Stimulated activated CD4-positive, alpha-beta T cell treated with anti-CD3 and anti-CD28 coated beads, Interleukin-2, amount 100 ng/mL, for 48 hours (primary cell): ENCODE measurements at regions not wholly inside any gene's neighbourhood (a gene's known extent, or its start where the extent isn't known, plus 50 kb on each side); places are given as distances from the start of the nearest gene placed in this dataset.
"Not testable (repeated sequence)": the region's sequence is repeated elsewhere in the genome, so short reads cannot be mapped to it uniquely, and the experiment has no call there.

ENCODE experiments used
- DNase-seq, 2 donors: peaks; one replicate each; pipeline ENCODE4 v3.0.0-alpha.2; 2020

DNA sequence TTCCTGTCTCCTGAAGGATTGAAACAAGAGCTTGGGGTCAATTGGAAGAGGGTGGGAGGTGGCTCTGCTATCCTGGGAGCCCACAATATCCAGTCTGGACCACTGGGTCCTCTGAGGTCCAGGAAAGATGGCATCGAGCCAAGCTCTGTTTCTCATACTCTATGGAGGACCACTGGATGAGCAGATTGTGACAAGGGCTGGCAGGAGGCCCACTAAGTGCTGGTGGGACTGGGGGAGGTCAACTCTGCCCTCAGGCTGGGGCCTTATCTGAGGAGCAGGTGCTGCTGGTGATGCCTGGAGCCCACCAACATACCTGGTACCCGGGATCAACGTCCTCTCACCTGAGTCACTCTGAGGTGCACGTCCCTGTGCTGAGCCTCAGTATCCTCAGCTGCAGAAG is 142.4 kb downstream of the NDUFA10 start:
- DNase-seq, result no peak

DNA sequence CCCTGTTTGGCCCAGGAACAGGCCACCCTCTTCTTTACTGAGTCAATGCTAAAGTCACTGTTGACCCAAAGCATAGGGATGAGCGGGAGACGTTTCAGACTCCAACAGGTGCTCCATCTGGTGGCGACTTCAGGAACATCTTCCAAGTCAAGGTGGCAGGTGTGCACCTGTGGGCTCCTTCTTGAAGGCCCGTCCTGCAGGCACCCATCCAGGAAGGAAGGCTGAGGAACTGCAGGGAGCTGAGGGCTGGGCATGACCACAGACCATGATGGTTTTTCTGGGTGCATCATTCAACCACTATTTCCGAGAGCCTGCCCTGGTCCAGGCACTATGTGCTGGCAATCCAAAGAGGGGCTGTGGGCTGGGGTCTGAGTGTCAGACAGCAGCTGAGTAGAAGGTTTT is 142.8 kb downstream of the NDUFA10 start:
- DNase-seq, result peak; percentile 53 to 60

DNA sequence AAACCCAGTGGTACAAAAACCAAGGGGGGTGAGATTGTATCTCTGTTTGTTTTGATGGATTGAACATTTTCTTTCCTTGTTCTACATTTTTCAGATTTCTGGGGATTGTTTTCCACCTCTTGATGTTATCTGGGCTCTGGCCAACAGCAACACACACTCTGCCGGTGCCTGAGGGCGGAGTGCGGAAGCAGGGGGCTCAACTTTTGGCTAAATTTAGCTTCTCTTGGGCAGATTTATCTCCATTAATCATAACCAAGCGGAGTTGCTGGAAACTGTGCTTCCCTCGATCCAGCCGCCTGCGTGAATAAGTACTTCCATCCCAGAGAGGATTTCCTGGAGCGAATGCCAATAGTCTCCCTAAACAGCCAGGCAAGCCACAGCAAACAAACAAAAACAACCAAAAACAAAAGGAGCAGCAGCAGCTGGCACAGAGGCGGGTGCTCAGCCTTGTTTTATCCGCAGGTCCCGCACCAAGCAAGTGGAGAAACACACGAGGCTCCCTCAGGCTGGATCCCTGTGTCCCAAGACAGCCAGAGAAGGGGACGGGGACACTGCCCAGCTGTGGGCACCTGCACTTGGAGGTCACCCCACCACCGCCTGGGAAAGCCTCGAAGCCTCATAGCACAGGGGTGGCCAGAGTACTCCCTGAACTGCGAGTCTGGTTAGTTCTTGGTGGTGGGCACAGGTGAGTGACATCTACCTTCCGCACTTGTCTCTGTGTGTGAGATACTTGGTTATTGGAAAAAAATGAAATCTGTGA is 143.4 kb downstream of the NDUFA10 start:
- no peak for DNase-seq

DNA sequence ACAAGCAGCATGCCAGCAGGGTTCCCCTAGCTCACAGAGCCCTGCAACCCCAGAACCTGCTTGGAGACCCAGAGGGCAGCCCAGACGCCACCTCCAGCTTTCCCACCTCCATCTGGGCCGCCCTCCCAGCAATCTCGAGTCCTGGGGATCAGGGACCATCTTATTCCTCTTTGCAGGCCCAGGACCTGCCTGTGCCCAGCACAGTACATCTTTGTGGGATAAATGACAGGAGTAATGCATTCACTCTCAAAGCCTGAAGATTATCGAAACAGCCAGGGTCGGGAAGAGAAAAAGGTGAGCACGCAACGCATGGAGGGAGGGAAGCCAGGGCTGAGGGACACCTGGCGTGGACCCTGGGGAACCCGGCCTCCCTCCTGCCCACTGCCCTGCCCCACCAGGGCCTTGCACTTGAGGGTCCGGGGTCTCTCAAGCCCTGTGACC is 144.1 kb downstream of the NDUFA10 start:
- no peak for DNase-seq

DNA sequence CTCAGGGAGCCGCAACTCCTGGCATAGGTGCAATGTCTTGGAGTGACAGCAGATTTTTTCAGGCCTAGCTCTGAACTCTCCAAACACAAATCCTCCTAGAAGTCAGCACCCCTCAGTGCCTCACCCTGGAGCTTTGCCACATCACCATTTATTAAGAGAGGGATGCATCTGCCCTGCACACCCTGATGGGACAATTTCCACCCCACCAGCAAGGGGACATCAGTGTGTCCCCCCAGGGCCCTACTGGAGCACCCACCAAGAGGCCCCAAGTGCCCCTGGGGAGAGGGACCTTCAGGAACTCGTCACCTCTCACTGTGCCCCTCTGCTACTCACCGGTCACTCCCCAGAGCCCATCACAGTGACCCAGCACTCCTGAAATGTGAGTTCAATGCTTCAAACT is 144.7 kb downstream of the NDUFA10 start:
- no peak for DNase-seq

DNA sequence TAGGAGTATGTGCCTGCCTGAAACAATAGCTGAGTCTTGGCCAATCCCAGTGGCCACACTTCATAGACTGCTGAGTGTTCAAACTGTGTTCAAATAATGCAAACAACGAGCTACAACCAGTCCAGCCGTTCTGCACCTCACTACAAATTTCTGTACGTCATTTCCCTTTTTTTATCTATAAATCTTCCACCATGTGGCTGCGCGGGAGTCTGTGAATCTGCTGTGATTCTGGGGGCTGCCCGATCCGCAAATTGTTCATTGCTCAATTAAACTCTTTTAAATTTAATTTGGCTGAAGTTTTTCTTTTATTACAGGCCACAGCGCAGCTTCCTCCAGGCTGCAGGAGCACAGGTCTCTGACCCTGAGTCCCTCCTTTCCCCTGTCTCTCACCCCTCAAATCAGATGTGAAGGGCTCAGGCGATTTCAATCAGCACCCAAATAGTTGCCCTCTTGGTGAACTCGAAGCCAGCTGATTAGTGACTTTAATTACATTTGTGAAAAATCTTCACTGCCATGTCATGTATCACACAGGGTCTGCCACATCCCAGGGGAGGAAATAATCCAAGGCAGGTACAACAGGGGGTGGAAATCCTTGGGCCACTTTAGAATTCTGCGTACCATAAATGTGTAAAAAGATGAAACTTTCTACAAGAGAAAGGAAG is 145.6 kb downstream of the NDUFA10 start:
- DNase-seq, result no peak

DNA sequence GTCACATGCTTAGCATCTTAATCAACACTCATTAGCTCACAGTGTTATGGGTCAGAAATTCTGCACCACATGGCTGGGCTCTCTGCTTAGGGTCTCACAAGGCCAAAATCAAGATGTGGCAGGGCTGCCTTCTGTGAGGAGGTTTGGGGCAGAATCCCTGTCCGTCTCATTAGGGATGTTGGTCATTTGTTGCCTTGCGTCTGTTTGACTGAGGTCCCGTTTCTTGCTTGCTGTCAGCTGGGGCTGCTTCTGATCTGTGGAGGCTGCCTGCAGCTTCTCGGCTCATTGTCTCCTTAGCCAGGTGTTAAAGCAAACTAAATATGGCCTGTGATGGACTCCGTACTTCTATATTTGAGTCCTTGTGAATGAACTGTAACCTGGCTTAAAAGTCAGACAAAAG is 146.5 kb downstream of the NDUFA10 start:
- DNase-seq, result no peak

DNA sequence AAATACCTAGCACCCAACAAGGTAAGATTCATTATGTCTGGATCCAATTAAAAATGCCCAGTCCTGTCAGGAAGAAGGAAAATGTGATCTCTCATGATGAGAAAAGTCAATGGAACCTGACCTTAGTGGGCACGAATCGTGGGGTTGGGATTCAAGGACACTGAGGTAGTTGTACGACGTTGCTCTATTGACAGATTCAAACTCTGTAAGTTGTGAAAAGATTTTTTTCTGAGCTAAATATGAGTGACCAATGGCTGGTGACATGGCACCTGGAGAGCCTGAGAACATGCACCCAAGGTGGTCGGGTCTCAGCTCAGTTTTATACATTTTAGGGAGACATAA is 148.2 kb downstream of the NDUFA10 start:
- DNase-seq, result no peak

DNA sequence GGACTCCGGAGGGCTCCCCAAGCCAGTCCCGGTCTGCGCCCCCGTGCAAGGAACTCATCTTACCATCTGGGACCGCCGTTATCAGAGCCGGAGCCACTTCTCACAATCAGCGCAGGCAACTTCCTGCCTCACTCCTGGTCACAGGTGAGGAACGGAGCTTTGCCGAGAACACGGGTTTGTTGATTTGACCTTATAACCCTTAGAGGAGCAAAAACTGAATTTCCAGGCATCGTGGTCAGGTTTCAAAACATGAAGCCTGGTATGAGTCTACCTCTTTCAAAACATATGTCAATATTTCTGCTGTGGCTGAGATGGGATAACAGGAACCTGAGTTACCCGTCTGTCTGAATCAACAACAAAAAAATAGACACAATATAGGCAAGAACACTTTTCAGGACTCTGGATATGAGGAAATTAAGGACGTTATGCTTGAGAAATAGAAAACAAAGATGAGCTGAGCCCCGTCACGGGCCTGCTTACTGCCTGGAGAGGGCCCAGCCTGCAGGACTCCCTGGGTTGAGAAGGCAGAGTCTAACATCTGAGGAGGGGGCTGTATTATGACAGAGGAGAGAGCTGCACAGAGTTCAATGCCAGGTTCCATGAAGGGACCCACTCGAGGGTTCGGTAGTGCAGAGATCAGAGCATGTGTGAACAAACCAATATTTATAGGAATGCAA is 148.7 kb downstream of the NDUFA10 start:
- no peak for DNase-seq

DNA sequence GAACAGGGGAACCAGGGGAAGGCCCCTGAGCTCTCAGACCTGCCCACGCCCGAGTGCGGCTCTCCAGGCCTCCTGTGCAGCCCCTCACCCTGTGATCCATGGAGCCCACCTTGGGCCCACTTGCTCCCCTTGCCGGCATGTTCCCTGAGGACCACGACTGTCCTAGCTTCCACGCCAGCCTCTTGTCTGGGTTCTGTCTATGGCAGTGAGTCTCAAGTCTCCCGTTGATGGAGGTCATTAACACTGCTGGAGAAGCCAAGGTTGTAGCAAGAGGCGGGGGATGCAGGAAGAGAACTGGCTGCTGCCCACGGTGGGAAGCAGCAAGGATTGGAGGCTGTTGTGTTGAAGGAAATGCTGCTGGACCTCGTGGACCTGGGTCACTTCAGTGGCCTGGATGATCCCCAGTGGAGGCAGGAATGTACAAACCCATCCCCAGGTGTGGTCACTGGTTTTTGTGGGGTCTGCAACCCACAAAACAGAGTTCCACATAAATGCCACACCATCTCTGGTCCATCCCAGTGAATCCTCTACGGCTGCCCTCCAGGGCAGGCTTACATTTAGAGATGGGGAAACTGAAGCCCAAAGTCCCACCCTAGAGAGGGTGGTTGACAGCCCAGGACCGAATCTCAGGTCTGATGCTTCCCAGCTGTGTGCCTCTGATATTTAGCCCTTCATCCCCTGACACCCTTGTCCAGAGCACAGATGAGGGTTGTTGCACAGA is 150.3 kb downstream of the NDUFA10 start:
- DNase-seq, result no peak

DNA sequence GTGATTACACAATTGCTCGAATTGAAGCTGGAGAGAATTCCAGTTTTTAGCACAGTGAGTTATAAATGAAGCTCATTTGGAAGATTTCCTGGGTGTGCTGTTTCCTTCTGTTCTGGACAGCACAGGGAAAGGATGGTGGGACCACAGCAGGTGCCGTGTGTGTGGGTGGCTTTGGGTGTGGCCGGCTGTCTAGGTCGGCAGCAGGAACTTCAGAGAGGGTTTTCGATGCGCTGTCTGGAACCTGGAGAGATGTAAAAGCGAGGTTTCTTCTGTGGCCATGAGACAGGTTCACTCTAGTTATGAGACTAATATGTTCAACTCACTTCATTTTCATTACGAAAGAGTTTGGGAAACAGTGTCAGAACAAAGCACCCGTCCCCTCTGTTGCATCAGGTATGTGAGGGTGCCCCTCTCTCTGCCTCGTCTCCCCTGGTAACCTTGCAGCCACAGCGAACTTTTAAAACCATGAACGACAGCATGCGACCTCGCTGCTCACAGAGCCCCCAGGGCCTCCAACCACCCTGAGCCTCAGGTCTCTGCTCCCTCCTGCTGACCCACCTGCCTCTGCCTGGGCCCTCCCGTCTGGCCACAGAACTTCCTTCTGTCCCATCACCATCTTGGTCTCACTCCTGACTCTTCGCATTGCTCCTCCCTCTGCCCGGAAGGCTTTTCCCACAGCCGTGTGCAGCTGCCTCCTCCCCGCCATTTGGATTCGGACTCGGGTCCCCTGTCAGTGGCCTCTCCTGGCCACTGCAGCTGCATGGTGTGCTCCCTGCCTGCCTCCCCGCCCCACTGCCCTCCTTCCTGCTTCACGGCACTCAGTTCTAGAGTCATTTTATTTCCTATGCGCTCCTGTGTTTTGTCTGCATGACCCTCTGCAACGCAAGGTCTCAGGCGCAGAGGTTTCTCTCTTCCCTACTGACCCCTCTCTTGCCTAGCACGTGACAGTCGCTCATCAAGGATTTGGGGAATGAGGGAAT is 151.2 kb downstream of the NDUFA10 start:
- no peak for DNase-seq

DNA sequence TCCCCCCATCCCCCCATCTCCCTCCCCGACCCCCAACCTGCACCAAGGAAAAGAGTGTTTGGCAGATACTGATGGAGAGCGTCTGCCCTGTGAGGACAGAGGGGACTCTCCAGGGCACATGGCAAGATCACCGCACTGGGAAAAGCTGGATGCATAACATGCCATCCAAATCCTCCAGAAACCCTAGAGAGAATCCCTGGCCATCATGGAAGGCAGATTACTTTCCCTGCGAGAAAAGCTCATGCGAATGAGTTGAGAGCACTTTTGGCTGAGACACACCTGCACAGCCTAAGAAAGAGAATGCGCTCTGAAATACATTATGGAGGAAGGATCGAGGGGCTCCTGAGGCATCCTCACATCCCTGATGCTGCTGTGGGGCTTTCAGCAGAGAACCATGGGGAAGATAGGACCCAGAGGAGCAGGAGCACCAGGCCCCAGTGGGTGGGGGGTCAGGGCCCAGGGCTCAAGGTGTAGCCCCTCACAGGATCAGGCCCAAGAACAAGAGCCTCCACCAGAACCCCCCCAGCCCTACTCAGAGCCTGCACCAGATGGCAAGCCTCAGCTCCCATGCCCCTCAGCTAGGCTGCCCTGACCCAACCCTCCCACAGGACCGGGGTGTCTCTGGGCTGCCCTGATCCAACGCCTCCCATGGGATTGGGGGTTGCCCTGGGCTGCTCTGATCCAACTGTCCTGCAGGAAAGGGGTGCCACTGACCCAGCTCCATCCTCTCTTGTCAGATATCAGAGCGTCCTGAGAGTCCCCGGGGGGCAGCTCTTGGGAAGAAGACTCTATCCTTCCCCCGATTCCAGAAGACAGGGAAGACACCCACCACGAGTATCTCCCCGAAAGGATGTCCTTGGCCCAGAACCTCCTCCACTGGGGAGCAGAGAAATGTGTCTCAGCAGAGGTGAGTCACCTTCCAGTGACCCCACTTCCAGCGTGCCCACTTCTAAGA is 153.4 kb downstream of the NDUFA10 start:
- DNase-seq, result no peak

DNA sequence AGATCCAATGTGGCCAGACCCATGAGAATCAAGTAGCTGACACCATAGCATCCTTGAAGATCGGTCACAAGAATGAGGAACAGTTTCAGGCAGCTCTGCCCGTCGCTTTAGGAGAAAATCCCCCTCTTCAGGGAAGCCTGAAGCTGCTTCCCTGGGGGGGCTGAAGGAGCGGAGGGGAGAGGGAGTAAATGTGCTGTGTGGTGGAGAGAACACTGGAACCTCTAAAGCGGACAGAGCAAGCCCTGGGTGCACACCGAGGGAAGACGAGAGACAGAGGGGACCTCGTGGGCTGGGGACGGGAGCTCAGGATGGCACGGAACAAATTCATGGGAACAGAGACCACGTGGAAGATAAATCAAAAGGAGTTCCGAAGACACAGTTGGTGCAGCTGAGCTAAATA is 154.3 kb downstream of the NDUFA10 start:
- no peak for DNase-seq

DNA sequence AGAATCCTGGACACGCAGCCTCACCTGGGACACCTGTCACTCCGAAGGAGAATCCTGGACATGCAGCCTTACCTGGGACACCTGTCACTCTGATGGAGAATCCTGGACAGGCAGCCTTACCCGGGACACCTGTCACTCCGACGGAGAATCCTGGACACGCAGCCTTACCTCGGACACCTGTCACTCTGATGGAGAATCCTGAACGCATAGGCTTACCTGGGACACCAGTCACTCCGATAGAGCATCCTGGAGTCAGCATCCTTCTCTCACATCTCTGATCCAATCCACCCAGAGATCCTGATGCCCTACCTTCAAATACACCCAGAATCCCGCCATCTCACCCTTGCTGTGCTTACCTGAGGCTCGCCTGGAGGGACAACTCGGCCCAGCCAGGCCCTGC is 154.9 kb downstream of the NDUFA10 start:
- no peak for DNase-seq

DNA sequence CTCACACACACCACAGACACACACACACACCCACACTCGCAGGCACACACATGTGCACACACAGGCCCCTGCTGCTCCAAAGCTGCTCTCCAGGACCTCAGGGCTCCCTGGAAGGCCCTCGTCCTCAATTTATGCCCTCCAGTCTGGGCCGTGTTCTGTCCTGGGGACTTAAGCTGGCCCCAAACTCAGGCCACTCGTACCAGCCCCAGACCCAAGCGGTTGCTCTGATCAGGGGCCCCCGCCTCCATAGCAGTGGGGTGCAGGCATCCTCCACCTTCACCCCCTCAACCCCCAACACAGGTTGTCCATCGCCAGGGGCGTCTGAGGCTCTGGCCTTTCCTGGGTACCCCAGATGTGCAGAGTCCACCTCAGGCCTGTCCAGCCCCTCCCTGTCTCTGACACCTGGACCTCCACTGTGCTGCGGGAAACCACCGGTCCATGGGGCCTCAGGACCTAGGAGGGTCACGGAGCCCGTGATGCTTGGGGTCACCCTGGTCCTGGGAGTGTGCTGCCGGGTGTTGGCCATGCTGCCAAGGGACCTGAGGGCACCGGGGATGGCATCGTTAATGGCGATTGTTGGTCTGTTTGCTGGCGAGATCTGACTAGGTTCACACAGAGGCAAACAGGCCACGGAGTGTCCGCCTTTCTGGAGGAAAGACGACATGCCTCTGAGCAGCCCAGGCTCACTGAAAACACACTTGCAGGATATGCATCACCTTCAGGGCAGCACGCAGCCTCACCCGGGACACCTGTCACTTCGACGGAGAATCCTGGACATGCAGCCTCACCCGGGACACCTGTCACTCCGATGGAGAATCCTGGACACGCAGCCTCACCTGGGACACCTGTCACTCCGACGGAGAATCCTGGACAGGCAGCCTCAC is 155.6 kb downstream of the NDUFA10 start:
- no peak for DNase-seq

DNA sequence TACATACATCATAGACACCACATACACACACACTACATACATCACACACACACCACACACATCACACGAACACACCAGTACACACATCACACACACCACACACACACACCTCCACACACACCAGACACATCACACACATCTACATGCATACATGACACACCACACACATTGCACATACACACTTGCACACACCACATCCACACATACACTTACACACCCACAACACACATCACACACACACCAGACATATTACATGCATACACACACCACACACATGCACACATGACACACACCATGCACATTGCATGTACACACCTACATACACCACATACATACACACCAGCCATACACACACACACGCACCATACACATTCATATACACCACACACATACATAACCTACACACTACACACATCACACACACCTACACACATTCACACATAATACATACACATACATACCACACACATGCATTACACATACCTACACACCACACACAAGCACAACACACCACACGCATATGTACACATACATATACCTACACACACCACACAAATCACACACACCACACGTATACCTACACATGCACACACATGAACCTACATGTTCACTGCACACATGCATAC is 156.5 kb downstream of the NDUFA10 start:
- DNase-seq, result no peak

DNA sequence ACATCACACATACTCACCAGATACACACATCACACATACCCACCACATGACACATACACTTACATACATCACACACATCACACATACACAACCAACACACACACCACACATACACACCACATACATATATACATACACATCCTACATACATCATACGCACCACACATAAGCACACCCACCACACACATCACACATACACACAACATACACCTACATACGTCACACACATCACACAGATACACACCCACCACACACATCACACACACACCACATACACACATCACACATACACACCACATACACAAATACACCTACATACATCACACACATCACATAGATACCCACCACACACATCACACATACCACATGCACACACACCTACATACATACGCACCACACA is 158.4 kb downstream of the NDUFA10 start:
- no peak for DNase-seq

DNA sequence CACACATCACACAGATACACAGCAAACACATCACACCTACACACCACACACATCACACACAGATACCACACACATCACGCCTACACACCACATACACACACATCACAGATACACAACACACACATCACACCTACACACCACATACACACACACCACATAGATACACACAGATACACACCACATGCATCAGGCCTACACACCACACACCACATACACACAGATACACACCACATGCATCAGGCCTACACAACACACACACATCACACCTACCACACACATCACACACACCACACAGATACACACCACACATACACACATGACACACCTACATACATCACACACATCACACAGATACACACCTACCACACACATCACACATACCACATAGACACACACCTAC is 158.8 kb downstream of the NDUFA10 start:
- DNase-seq, result no peak

DNA sequence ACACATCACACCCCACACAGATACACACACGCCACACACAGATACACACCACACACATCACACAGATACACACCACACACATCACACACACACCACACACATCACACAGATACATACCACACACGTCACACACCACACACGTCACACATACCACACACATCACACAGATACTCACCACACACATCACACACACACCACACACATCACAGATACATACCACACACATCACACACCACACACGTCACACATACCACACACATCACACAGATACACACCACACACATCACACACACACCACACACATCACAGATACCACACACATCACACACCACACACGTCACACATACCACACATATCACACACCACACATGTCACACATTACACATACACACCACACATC is 159.3 kb downstream of the NDUFA10 start:
- DNase-seq, result not testable (repeated sequence)
